ENCODE measurements at regions not wholly inside any gene's neighbourhood (a gene's known extent, or its start where the extent isn't known, plus 50 kb on each side); places are given as distances from the start of the nearest gene placed in this dataset.

DNA sequence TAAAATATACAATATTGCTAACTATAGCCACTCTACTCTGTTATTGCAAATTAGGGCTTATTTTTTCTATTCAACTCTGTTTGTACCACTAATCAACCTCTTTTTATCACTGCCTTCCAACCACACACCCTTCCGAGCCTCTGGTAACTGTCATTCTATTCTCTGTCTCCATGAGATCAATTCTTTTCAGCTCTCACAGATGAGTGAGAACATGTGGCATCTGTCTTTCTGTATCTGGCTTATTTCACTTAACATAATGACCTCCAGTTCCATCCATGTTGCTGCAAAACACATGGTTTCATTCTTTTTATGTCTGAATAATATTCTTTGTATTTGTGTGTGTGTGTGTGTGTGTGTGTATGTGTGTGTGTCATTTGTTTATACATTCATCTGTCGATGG, 350.1 kb upstream of the DACH1 start:
- TF ChIP-seq, protein P1, sequence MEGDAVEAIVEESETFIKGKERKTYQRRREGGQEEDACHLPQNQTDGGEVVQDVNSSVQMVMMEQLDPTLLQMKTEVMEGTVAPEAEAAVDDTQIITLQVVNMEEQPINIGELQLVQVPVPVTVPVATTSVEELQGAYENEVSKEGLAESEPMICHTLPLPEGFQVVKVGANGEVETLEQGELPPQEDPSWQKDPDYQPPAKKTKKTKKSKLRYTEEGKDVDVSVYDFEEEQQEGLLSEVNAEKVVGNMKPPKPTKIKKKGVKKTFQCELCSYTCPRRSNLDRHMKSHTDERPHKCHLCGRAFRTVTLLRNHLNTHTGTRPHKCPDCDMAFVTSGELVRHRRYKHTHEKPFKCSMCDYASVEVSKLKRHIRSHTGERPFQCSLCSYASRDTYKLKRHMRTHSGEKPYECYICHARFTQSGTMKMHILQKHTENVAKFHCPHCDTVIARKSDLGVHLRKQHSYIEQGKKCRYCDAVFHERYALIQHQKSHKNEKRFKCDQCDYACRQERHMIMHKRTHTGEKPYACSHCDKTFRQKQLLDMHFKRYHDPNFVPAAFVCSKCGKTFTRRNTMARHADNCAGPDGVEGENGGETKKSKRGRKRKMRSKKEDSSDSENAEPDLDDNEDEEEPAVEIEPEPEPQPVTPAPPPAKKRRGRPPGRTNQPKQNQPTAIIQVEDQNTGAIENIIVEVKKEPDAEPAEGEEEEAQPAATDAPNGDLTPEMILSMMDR (IDR thresholded peaks at IDR 0.05), result no peak
- no peak for TF ChIP-seq POLR2A (IDR thresholded peaks at IDR 0.05)

All from adrenal gland (tissue), 5 donors.